MV-4-11 (cell line): ENCODE measurements at regions not wholly inside any gene's neighbourhood (a gene's known extent, or its start where the extent isn't known, plus 50 kb on each side); places are given as distances from the start of the nearest gene placed in this dataset.

Source experiments
- DNase-seq: peaks from one replicate; lab custom pipeline; 2025; lab: John Stamatoyannopoulos, UW

GRCh38 chr4:142961866-142962265 is 115.8 kb upstream of the INPP4B start:
- DNase-seq: peak; percentile 98

GRCh38 chr4:142974328-142974727 is 128.2 kb upstream of the INPP4B start:
- DNase-seq: peak; percentile 8

- DNase-seq: no peak
These were observed 129.5 kb upstream of the INPP4B start for GRCh38 chr4:142975618-142976017.

GRCh38 chr4:142976482-142976881 is 130.4 kb upstream of the INPP4B start:
- no peak for DNase-seq

- DNase-seq: no peak
These were observed 131.1 kb upstream of the INPP4B start for GRCh38 chr4:142977182-142977581.

GRCh38 chr4:142983065-142983464 is 137.0 kb upstream of the INPP4B start:
- no peak for DNase-seq

GRCh38 chr4:142983589-142983988 is 137.5 kb upstream of the INPP4B start:
- DNase-seq: no peak

GRCh38 chr4:142984871-142985585 is 138.9 kb upstream of the INPP4B start:
- DNase-seq: peak; percentile 22

- no peak for DNase-seq
These were observed 168.5 kb upstream of the USP38 start for GRCh38 chr4:143016171-143016570.

GRCh38 chr4:143017210-143017609 is 167.5 kb upstream of the USP38 start:
- DNase-seq: no peak

- DNase-seq: no peak
These were observed 165.4 kb upstream of the USP38 start for GRCh38 chr4:143019351-143019750.

GRCh38 chr4:143021384-143021783 is 163.3 kb upstream of the USP38 start:
- DNase-seq: peak; percentile 89

- peak; percentile 77 for DNase-seq
These were observed 161.3 kb upstream of the USP38 start for GRCh38 chr4:143023239-143023918.

GRCh38 chr4:143025081-143025704 is 159.5 kb upstream of the USP38 start:
- DNase-seq: peak; percentile 57

GRCh38 chr4:143026459-143027170 is 158.1 kb upstream of the USP38 start:
- no peak for DNase-seq

- DNase-seq: no peak
These were observed 149.1 kb upstream of the USP38 start for GRCh38 chr4:143035661-143036060.

- no peak for DNase-seq
These were observed 148.3 kb upstream of the USP38 start for GRCh38 chr4:143036443-143036842.

GRCh38 chr4:143046454-143046853 is 138.3 kb upstream of the USP38 start:
- no peak for DNase-seq

- DNase-seq: no peak
These were observed 137.8 kb upstream of the USP38 start for GRCh38 chr4:143046906-143047305.

- peak; percentile 5 for DNase-seq
These were observed 129.7 kb upstream of the USP38 start for GRCh38 chr4:143054971-143055370.

GRCh38 chr4:143055997-143056396 is 128.7 kb upstream of the USP38 start:
- DNase-seq: no peak

- no peak for DNase-seq
These were observed 113.4 kb upstream of the USP38 start for GRCh38 chr4:143071351-143071750.

GRCh38 chr4:143076723-143077122 is 108.0 kb upstream of the USP38 start:
- DNase-seq: no peak
